KMS-11 (cell line): ENCODE measurements at regions not wholly inside any gene's neighbourhood (a gene's known extent, or its start where the extent isn't known, plus 50 kb on each side); places are given as distances from the start of the nearest gene placed in this dataset.

Source experiments
- H2AFZ ChIP-seq: fragments of 200-600 bp; sonication (generic); 2 replicates; pipeline ENCODE4 v1.6.1; 2016; ENCODE audit warnings: antibody characterized with exemption, mixed run types, low read depth
- H3K27ac ChIP-seq: fragments of 200-600 bp; sonication (generic); 2 replicates; pipeline ENCODE4 v1.6.1; 2016; ENCODE audit warnings: mild to moderate bottlenecking, mixed run types
- H3K27me3 ChIP-seq: fragments of 200-600 bp; sonication (generic); 2 replicates; pipeline ENCODE4 v1.6.1; 2017; ENCODE audit warnings: mild to moderate bottlenecking, low read depth, mixed run types, moderate library complexity; ENCODE audit not compliant: insufficient read depth
- H3K36me3 ChIP-seq: fragments of 200-600 bp; sonication (generic); 2 replicates; pipeline ENCODE4 v1.6.1; 2017; ENCODE audit warnings: mild to moderate bottlenecking, mixed run types; ENCODE audit not compliant: insufficient read depth
- H3K4me1 ChIP-seq: fragments of 200-600 bp; sonication (generic); 2 replicates; pipeline ENCODE4 v1.6.1; 2016; ENCODE audit warnings: mild to moderate bottlenecking, low read depth, mixed run types; ENCODE audit not compliant: poor library complexity, severe bottlenecking
- H3K4me2 ChIP-seq: fragments of 200-600 bp; sonication (generic); 2 replicates; pipeline ENCODE4 v1.7.0; 2016; ENCODE audit warnings: mild to moderate bottlenecking, mixed run types
- H3K4me3 ChIP-seq: fragments of 200-600 bp; sonication (generic); IDR thresholded peaks from 2 replicates; pipeline ENCODE4 v1.6.1; 2017; ENCODE audit warnings: low read depth, low read length, mixed read lengths; ENCODE audit not compliant: insufficient read depth
- H3K79me2 ChIP-seq: fragments of 200-600 bp; sonication (generic); 2 replicates; pipeline ENCODE4 v1.6.1; 2016; ENCODE audit warnings: low read depth, mixed run types; ENCODE audit not compliant: insufficient read depth
- H3K9ac ChIP-seq: fragments of 200-600 bp; sonication (generic); 2 replicates; pipeline ENCODE4 v1.6.1; 2016; ENCODE audit warnings: mild to moderate bottlenecking, mixed run types
- H4K20me1 ChIP-seq: fragments of 200-600 bp; sonication (generic); 2 replicates; pipeline ENCODE4 v1.6.1; 2016; ENCODE audit warnings: mild to moderate bottlenecking, mixed run types; ENCODE audit not compliant: insufficient read depth
- TF ChIP-seq, protein P1 (sequence below): fragments of 200-600 bp; sonication (generic); conservative IDR thresholded peaks from 2 replicates; pipeline ENCODE4 v1.6.1; 2017; ENCODE audit warnings: low read depth, mild to moderate bottlenecking, antibody characterized with exemption, low read length, moderate library complexity, mixed read lengths

DNA sequence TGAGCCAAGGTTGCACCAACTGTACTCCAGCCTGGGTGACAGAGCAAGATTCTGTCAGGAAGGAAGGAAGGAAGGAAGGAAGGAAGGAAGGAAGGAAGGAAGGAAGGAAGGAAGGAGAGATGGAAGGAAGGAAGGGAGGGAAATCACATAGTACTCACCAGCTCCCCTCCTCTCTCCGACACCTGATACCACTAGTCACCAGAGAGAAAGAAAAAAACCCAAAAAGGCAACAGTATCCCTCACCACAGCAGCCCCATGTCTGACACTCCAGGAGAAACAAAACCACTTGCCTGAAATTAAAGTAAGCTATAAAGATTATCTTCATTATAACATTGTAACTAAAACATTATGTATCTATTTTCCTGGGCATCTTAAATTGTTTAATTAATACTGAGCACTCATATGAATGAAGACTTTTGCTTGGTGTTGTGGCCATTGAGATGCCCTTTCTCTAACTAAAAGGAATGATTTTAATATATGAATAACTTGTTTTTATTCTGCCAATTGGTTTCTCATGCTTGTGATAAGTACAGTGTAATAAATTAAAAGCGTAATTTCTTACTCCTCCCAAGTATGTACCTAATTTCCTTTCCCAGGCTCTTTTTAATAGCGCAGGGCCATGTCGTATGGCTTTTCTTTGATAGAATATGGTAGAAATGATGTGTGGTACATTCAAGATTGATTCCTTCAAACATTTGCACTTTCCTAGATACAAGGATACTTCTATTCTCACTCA lies 390.0 kb downstream of the MMUT start:
- Histone ChIP-seq H2AFZ (no peak overlapping the region), H3K79me2 (no peaks in the 10 kb centered on the region)

DNA sequence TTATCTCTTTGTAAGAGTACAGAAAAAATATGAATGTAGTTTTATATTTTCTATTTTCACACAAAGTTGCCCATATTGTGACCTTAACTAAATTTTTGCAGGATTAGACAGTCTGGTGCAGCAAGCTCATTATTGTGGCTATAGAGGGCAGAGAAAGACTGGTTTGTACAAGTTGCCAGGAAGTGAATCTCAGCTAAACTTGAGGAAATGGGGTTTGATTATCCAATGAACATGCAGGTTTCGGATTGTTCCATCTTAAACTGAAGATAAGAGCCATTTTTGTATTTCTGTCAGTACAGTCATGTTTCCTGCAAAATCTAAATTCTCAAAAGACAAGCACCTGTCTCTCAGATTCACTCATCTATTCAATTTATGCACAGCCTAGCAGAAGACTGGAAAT lies 390.9 kb downstream of the MMUT start:
- Histone ChIP-seq H3K36me3 (no peaks in the 10 kb centered on the region), H3K4me2 (no peak overlapping the region), H3K4me1 (no peaks in the 10 kb centered on the region), H3K4me3 (no peak overlapping the region), H3K27ac (no peak overlapping the region), H2AFZ (no peak overlapping the region), H3K27me3 (no peaks in the 10 kb centered on the region), H4K20me1 (no peaks in the 10 kb centered on the region), H3K79me2 (no peaks in the 10 kb centered on the region), H3K9ac (no peak overlapping the region)
- TF ChIP-seq, protein P1, sequence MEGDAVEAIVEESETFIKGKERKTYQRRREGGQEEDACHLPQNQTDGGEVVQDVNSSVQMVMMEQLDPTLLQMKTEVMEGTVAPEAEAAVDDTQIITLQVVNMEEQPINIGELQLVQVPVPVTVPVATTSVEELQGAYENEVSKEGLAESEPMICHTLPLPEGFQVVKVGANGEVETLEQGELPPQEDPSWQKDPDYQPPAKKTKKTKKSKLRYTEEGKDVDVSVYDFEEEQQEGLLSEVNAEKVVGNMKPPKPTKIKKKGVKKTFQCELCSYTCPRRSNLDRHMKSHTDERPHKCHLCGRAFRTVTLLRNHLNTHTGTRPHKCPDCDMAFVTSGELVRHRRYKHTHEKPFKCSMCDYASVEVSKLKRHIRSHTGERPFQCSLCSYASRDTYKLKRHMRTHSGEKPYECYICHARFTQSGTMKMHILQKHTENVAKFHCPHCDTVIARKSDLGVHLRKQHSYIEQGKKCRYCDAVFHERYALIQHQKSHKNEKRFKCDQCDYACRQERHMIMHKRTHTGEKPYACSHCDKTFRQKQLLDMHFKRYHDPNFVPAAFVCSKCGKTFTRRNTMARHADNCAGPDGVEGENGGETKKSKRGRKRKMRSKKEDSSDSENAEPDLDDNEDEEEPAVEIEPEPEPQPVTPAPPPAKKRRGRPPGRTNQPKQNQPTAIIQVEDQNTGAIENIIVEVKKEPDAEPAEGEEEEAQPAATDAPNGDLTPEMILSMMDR, result no peak

More for the DNA sequence above, 390.0 kb downstream of the MMUT start:
- Histone ChIP-seq H4K20me1 (no peaks in the 10 kb centered on the region), H3K27me3 (no peaks in the 10 kb centered on the region), H3K4me3 (no peak overlapping the region), H3K4me2 (no peak overlapping the region), H3K36me3 (no peaks in the 10 kb centered on the region), H3K27ac (no peak overlapping the region), H3K4me1 (no peaks in the 10 kb centered on the region), H3K9ac (no peak overlapping the region)
- TF ChIP-seq, protein P1, result no peak

DNA sequence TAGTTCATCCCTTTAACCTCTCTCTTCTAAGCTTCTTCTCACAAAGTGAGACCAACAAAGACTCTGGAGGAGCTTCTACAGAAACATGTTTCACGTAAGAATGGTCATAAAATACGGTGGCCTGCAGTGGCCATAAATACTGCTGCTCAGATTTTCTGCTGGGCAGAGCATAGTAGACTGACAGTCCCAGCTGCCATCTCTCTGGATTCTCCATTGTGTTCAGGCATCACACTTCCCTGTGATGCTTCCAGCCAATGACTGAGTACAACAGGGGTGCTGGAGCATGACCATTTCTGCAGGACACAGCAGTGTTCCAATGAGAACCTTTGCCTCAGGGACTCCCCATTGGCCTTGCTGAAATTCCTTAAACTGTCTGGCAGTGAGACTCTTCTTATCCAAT lies 392.6 kb downstream of the MMUT start:
- Histone ChIP-seq H3K27me3 (no peaks in the 10 kb centered on the region), H3K36me3 (no peaks in the 10 kb centered on the region), H2AFZ (no peak overlapping the region), H3K27ac (no peak overlapping the region), H3K4me2 (no peak overlapping the region), H3K4me3 (no peak overlapping the region), H3K9ac (no peak overlapping the region), H4K20me1 (no peaks in the 10 kb centered on the region), H3K4me1 (no peaks in the 10 kb centered on the region), H3K79me2 (no peaks in the 10 kb centered on the region)
- TF ChIP-seq, protein P1, result no peak

DNA sequence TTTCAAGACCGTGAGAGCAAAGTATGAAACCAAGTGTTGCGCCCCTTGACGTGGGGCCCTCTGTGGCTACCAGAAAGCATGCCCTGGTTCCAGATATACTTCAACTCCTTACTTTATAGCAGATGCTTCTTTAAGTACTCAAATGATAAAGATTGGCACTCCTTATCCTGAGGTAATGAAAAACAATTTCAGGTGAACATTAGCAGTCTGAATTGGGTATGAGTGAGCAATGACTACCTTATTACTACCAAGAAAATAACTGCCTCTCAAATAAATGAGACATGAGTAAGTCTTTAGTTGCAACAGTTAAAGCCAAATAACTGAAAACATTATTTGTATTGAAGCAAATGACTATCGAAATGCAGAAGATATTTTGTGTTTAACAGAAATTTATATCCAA lies 408.7 kb downstream of the MMUT start:
- Histone ChIP-seq H3K79me2 (no peaks in the 10 kb centered on the region), H3K36me3 (no peaks in the 10 kb centered on the region), H4K20me1 (no peaks in the 10 kb centered on the region), H3K27ac (no peak overlapping the region), H2AFZ (no peak overlapping the region), H3K4me3 (no peak overlapping the region), H3K9ac (no peak overlapping the region), H3K4me2 (no peak overlapping the region), H3K4me1 (no peaks in the 10 kb centered on the region), H3K27me3 (no peaks in the 10 kb centered on the region)
- TF ChIP-seq, protein P1, result no peak
